ENCODE measurements at regions not wholly inside any gene's neighbourhood (a gene's known extent, or its start where the extent isn't known, plus 50 kb on each side); places are given as distances from the start of the nearest gene placed in this dataset.
"Not testable (repeated sequence)": the region's sequence is repeated elsewhere in the genome, so short reads cannot be mapped to it uniquely, and the experiment has no call there.

DNA sequence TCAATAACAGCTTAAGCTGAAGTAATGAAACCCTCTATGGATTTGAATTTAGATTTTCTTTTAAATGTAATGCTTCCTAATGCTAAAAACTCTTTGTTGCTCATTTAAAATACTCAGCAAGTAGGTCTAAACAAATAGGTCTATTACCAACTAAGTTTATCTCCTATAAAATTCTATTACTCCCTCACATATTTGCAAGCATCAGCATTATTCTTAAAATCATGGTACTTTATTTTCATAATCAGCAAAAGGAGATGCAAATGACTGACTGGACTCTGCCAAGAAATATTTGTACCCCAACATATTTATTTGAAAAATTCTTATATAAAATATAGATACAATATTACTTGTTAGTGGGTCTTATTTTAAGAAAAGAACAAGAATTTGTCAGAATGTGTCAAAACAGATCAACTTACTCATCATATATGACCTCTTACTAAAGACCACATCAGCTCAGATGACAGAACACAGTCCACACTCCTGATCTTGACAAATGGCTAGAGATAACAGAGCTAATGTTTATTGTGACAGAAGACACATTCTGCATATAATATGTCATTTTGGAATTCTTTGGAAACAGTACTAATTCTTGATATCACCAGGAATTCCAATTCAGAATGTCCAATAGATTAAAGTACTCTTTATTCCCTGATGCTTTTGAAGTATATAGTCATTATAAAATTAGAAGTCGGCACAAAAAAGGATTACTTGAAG is 704.6 kb upstream of the PCDH9 start:
- DNase-seq (ENCODE audit: low read depth in 2 of 2), result no peak

DNA sequence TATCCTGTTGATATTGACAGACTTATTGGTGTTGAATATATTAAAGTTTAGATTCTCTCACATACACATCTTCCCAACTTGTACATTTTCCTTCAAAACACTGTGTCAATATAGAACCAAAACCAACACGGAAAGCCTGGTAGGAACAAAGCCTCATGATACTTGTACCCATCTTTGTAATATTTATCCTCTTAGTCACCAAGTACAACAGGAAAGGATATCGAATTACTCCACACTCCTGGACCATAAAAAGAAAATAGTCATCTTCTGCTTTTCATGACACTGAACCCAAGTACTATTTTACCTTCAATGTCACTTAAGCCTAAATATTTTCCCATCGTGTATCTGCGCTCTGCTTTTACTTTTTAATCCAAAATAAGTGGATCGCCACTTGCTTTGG is 702.9 kb upstream of the PCDH9 start:
- no peak for DNase-seq (ENCODE audit: low read depth in 2 of 2)

GRCh38 chr13:67917291-67917987 is 687.3 kb upstream of the PCDH9 start:
- DNase-seq (ENCODE audit: low read depth in 2 of 2), result no peak

GRCh38 chr13:67916650-67917049 is 686.5 kb upstream of the PCDH9 start:
- DNase-seq (ENCODE audit: low read depth in 2 of 2), result no peak

GRCh38 chr13:67914535-67914934 is 684.4 kb upstream of the PCDH9 start:
- no peak for DNase-seq (ENCODE audit: low read depth in 2 of 2)

- not testable (repeated sequence) for DNase-seq (ENCODE audit: low read depth in 2 of 2)
These were observed 672.8 kb upstream of the PCDH9 start for GRCh38 chr13:67902960-67903359.

DNA sequence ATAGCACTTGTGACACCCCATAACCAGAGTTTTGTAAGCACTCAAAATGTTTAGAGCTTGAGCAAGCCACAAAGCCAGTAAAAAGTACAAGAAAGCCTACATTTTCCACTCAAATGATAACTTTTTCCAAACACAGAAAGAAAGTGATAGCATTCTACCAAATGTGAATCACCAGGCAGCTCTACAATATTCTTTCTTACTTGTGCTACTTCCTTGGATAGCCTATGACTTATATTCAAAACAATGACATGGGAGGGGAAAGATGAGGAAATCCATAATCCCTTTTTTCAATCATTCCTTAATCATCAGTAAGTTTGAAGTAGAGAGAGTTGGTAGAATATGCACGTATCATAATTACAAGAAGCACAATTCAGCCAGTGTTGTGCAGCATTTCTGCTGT is 650.8 kb upstream of the PCDH9 start:
- peak in 1 of 2 experiments; percentile 0 for DNase-seq (ENCODE audit: low read depth in 2 of 2)

- DNase-seq (ENCODE audit: low read depth in 2 of 2), result no peak
These were observed 648.2 kb upstream of the PCDH9 start for GRCh38 chr13:67878376-67878775.

- DNase-seq (ENCODE audit: low read depth in 2 of 2), result no peak
These were observed 646.9 kb upstream of the PCDH9 start for GRCh38 chr13:67877031-67877430.

- DNase-seq (ENCODE audit: low read depth in 2 of 2), result no peak
These were observed 637.1 kb upstream of the PCDH9 start for GRCh38 chr13:67867206-67867605.

GRCh38 chr13:67860315-67860714 is 630.2 kb upstream of the PCDH9 start:
- DNase-seq (ENCODE audit: low read depth in 2 of 2), result no peak

- no peak for DNase-seq (ENCODE audit: low read depth in 2 of 2)
These were observed 629.8 kb upstream of the PCDH9 start for GRCh38 chr13:67859904-67860303.

DNA sequence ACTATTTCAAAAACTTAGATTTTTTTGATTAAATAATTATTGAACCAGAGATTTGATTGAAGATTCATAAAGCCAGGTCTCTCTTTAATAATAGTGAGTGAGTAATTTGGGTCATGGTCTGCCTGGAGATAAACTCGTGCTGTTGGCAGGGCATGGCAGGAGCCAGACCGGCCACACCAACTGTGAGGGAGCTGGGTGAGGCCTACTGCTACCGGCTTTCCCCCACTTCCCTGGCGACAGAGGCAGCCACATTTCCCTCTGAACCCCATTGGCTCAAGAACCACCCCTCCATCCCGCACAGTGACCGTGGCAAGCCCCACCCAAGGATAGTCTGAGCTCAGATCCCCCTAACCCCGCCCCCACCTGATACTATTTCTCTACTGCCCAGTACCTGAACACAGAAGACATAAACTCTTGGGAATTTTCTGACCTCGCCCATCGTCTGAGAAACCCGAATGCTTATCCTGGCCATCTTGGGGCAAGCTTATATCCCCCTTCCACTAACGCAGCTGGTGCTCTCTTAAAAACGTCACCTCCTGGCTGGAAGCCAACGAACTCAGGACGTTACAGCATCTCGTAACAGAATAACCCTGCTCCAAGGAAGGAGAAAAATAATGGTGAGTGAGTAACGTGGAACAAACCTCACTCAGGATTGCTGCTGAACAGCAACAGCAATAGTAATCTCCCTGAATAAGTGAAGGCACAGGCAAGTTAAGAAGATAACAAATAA is 627.6 kb upstream of the PCDH9 start:
- DNase-seq (ENCODE audit: low read depth in 2 of 2), result no peak

GRCh38 chr13:67856955-67857354 is 626.8 kb upstream of the PCDH9 start:
- no peak for DNase-seq (ENCODE audit: low read depth in 2 of 2)

DNA sequence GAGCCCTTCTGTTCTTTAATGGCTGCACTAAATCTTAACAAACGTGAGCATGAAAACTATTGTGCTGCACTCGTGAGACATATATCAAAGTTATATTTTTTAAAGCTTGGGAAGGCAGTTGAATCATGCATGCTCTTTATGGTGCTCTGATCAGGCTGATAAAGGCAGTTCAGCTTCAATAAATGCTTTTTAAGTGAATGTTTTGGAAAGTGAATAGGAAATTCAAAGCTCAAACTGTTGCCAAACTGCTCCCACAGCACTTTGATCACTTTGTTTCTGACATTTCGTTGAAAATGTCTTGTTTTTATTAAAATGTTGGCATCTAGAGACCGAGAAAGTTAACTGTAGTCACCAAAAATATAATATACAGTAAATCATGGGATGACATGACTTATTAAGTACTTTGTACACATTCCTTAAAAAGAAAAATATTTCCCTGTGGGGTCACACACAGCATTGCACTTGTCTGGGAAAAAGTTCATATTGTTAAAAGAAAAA is 625.7 kb upstream of the PCDH9 start:
- no peak for DNase-seq (ENCODE audit: low read depth in 2 of 2)

DNA sequence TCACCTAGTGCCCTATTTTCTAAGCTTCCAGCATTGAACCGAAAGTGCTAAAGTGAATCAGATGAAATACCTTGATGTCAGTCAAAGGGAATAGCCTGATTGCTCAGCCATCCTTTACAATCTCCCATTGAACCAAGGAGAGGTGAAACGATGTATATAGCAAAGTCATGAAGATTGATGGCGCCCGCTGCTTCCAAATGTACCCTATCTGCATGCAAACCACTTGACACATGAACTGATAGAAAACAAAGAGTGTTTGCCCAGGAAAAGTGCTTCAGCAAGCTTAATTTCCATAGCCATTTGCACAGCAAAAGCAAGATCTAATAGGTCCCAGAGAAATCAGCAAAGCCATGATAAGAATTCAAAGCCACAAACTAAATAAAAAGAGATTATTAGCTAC is 624.9 kb upstream of the PCDH9 start:
- no peak for DNase-seq (ENCODE audit: low read depth in 2 of 2)

- no peak for DNase-seq (ENCODE audit: low read depth in 2 of 2)
These were observed 614.4 kb upstream of the PCDH9 start for GRCh38 chr13:67844574-67844973.

DNA sequence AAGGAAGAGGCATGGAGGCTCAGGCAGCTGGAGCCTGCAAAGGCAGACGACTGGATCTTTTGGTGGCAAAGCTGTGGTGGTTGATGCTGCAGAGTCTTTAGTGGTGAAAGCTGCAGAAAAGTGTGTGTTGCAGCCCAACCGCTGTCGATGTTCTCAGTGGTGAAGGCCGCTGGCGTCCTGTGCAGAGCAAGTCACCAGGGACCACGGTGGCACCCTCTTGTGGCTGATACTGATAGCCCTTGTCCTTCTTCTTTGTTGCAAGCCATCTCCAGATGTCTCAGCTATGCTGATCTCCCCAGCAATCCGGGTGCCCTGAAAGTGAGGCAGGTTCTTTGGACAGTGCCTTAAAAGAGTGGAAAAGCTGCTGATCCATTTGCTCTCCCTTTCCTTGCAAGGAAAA is 610.9 kb upstream of the PCDH9 start:
- no peak for DNase-seq (ENCODE audit: low read depth in 2 of 2)

- no peak for DNase-seq (ENCODE audit: low read depth in 2 of 2)
These were observed 603.4 kb upstream of the PCDH9 start for GRCh38 chr13:67833564-67833963.

- no peak for DNase-seq (ENCODE audit: low read depth in 2 of 2)
These were observed 599.5 kb upstream of the PCDH9 start for GRCh38 chr13:67829641-67830040.

GRCh38 chr13:67827992-67828391 is 597.9 kb upstream of the PCDH9 start:
- peak in 1 of 2 experiments; percentile 2 for DNase-seq (ENCODE audit: low read depth in 2 of 2)

DNA sequence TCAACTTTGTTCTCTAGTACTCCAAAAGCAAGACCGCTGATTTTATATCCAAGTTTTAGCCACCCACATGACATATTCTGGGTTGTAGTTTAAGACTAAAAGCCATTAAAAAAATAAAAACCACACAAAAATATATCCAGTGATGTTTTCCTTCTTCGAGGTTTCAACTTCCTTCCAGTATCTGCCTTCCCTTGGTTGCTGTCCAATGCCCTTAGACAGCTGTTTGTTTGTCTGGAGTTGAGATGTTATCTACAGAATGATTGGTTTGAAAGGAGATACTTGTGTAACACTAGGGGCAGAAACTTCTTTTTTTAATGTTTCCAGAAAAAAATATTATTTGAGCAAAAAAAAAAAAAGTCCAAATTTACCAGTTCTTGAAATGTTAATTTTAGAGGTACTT is 591.5 kb upstream of the PCDH9 start:
- DNase-seq (ENCODE audit: low read depth in 2 of 2), result no peak

DNA sequence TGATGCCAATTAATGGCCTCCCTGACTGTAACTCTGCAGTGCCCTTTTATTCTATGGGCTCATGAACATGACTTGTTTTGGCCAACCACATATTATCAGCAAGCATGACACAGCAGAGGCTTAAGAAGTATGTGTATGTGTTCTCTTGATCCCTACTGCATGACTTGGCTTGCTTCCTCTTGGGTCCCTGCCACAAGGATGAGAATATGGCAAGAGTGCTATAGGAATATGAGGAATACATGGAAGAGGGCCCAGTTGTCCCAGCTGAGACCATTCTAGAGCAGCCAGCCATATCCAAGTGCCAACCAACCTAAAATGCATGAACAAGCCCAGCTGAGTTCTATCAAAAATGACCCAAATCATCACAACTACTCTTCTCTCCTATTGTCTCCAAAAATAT is 576.7 kb upstream of the PCDH9 start:
- no peak for DNase-seq (ENCODE audit: low read depth in 2 of 2)

Data from fibroblast of skin of left biceps (primary cell).